HG02938 (cell line): ENCODE measurements at regions not wholly inside any gene's neighbourhood (a gene's known extent, or its start where the extent isn't known, plus 50 kb on each side); places are given as distances from the start of the nearest gene placed in this dataset.
"Not testable (repeated sequence)": the region's sequence is repeated elsewhere in the genome, so short reads cannot be mapped to it uniquely, and the experiment has no call there.

Experiments
- ATAC-seq: cut with Tn5 transposase; IDR thresholded peaks from one replicate; pipeline ENCODE4 v1.9.1; 2021; ENCODE audit warnings: mild to moderate bottlenecking, moderate library complexity; ENCODE audit not compliant: unreplicated experiment

GRCh38 chr4:130859991-130860390 is 1764.0 kb downstream of the C4orf33 start:
- ATAC-seq = no peak

GRCh38 chr4:130896920-130897319 is 1801.0 kb downstream of the C4orf33 start:
- no peak for ATAC-seq

GRCh38 chr4:130901321-130901720 is 1805.4 kb downstream of the C4orf33 start:
- no peak for ATAC-seq

- no peak for ATAC-seq
Observed at GRCh38 chr4:130922955-130923354, 1827.0 kb downstream of the C4orf33 start.

- no peak for ATAC-seq
Observed at GRCh38 chr4:130955520-130955919, 1859.6 kb downstream of the C4orf33 start.

GRCh38 chr4:130985371-130985770 is 1889.4 kb downstream of the C4orf33 start:
- ATAC-seq = no peak

GRCh38 chr4:130995988-130996387 is 1900.0 kb downstream of the C4orf33 start:
- ATAC-seq = no peak

- no peak for ATAC-seq
Observed at GRCh38 chr4:131001371-131001770, 1905.4 kb downstream of the C4orf33 start.

- ATAC-seq = no peak
Observed at GRCh38 chr4:131002132-131002531, 1906.2 kb downstream of the C4orf33 start.

GRCh38 chr4:131006388-131006787 is 1910.4 kb downstream of the C4orf33 start:
- ATAC-seq = no peak

- not testable (repeated sequence) for ATAC-seq
Observed at GRCh38 chr4:131011961-131012360, 1916.0 kb downstream of the C4orf33 start.

- ATAC-seq = no peak
Observed at GRCh38 chr4:131013226-131013625, 1917.3 kb downstream of the C4orf33 start.

GRCh38 chr4:131026771-131027170 is 1930.8 kb downstream of the C4orf33 start:
- no peak for ATAC-seq

GRCh38 chr4:131044368-131044767 is 1948.4 kb downstream of the C4orf33 start:
- no peak for ATAC-seq

GRCh38 chr4:131046821-131047220 is 1950.9 kb downstream of the C4orf33 start:
- no peak for ATAC-seq

- no peak for ATAC-seq
Observed at GRCh38 chr4:131052646-131053045, 1956.7 kb downstream of the C4orf33 start.

GRCh38 chr4:131054489-131055019 is 1958.6 kb downstream of the C4orf33 start:
- no peak for ATAC-seq

- no peak for ATAC-seq
Observed at GRCh38 chr4:131061734-131062133, 1965.8 kb downstream of the C4orf33 start.

GRCh38 chr4:131063878-131064277 is 1967.9 kb downstream of the C4orf33 start:
- no peak for ATAC-seq

- ATAC-seq = no peak
Observed at GRCh38 chr4:131081069-131081468, 1985.1 kb downstream of the C4orf33 start.

- ATAC-seq = no peak
Observed at GRCh38 chr4:131084997-131085396, 1989.0 kb downstream of the C4orf33 start.

- no peak for ATAC-seq
Observed at GRCh38 chr4:131091896-131092295, 1995.9 kb downstream of the C4orf33 start.

GRCh38 chr4:131093303-131093702 is 1997.4 kb downstream of the C4orf33 start:
- ATAC-seq = no peak
